Tibial artery (tissue), 4 donors: ENCODE measurements at regions not wholly inside any gene's neighbourhood (a gene's known extent, or its start where the extent isn't known, plus 50 kb on each side); places are given as distances from the start of the nearest gene placed in this dataset.

Experiments used
- DNase-seq, 2 donors: peaks; one replicate each; pipeline ENCODE4 v3.0.0-alpha.2; 2019
- H3K27ac ChIP-seq, 2 donors: fragments of 200-600 bp; sonication (generic) in 1 of 2; 1 replicate in 1 of 2; 2 replicates in 1 of 2; pipeline ENCODE4 v1.5.1; 2018 to 2019; ENCODE audit warnings: mild to moderate bottlenecking in 1 of 2
- H3K27me3 ChIP-seq, 2 donors: fragments of 200-600 bp; sonication (generic) in 1 of 2; one replicate each; pipeline versions ENCODE4 v1.5.1 to v1.6.0; 2016 to 2019
- H3K36me3 ChIP-seq, 3 donors: fragments of 200-600 bp; sonication (generic) in 2 of 3; one replicate each; pipeline ENCODE4 v1.5.1; 2016 to 2019; ENCODE audit warnings: mild to moderate bottlenecking in 2 of 3
- H3K4me1 ChIP-seq, 4 donors: fragments of 200-600 bp; sonication (generic) in 2 of 4; 1 replicate in 3 of 4; 2 replicates in 1 of 4; pipeline ENCODE4 v1.5.1; 2016 to 2019
- H3K4me3 ChIP-seq, 2 donors: fragments of 200-600 bp; sonication (generic) in 1 of 2; 1 replicate in 1 of 2; 2 replicates in 1 of 2; pipeline ENCODE4 v1.5.1; 2018 to 2019; ENCODE audit warnings: mild to moderate bottlenecking in 2 of 2
- H3K9me3 ChIP-seq, 3 donors: fragments of 200-600 bp; sonication (generic) in 1 of 3; one replicate each; pipeline ENCODE4 v1.5.1; 2016 to 2019
- intact Hi-C: fragments of 100-400 bp; cut with DNase I; formaldehyde crosslinking; loops from one replicate; pipeline ENCODE4 v1.15.0; 2023; ENCODE audit warnings: low total_unique reads
- TF ChIP-seq, protein P1 (sequence below), 2 experiments: fragments of 200-600 bp in 1 of 2; fragments of 450-650 bp in 1 of 2; IDR thresholded peaks; one replicate each; pipeline ENCODE4 v1.5.1; 2017 to 2019; ENCODE audit warnings: antibody characterized with exemption in 2 of 2, mild to moderate bottlenecking in 1 of 2, moderate library complexity in 1 of 2

- TF ChIP-seq, protein P1, sequence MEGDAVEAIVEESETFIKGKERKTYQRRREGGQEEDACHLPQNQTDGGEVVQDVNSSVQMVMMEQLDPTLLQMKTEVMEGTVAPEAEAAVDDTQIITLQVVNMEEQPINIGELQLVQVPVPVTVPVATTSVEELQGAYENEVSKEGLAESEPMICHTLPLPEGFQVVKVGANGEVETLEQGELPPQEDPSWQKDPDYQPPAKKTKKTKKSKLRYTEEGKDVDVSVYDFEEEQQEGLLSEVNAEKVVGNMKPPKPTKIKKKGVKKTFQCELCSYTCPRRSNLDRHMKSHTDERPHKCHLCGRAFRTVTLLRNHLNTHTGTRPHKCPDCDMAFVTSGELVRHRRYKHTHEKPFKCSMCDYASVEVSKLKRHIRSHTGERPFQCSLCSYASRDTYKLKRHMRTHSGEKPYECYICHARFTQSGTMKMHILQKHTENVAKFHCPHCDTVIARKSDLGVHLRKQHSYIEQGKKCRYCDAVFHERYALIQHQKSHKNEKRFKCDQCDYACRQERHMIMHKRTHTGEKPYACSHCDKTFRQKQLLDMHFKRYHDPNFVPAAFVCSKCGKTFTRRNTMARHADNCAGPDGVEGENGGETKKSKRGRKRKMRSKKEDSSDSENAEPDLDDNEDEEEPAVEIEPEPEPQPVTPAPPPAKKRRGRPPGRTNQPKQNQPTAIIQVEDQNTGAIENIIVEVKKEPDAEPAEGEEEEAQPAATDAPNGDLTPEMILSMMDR (IDR thresholded peaks at IDR 0.05): no peak
- H3K27me3 ChIP-seq: peaks cover 0 to 37% of the 10 kb centered on the region in 2 donors
- H3K9me3 ChIP-seq: no peaks in the 10 kb centered on the region
- peaks cover 0 to 31% (median 23%) of the 10 kb centered on the region in 4 donors for H3K4me1 ChIP-seq
- intact Hi-C loops: no loop called here
- no peaks in the 10 kb centered on the region for H3K36me3 ChIP-seq
- no peak overlapping the region for H3K27ac ChIP-seq
- DNase-seq: peak in 1 of 2 donors; percentile 60
- H3K4me3 ChIP-seq: peak overlapping the region; percentile 39 to 46
Measured at GRCh38 chr3:127136024-127136600, 56.8 kb upstream of the PRR23E start.

GRCh38 chr3:127136706-127137105 lies 56.2 kb upstream of the PRR23E start:
- H3K4me3 ChIP-seq: no peak overlapping the region
- TF ChIP-seq, protein P1 (IDR thresholded peaks at IDR 0.05): no peak
- H3K4me1 ChIP-seq: peaks cover 0 to 31% (median 23%) of the 10 kb centered on the region in 4 donors
- no peak overlapping the region for H3K27ac ChIP-seq
- intact Hi-C loops: no loop called here
- no peaks in the 10 kb centered on the region for H3K9me3 ChIP-seq
- DNase-seq: peak in 1 of 2 donors; percentile 33
- peaks cover 0 to 31% of the 10 kb centered on the region in 2 donors for H3K27me3 ChIP-seq
- no peaks in the 10 kb centered on the region for H3K36me3 ChIP-seq

DNA sequence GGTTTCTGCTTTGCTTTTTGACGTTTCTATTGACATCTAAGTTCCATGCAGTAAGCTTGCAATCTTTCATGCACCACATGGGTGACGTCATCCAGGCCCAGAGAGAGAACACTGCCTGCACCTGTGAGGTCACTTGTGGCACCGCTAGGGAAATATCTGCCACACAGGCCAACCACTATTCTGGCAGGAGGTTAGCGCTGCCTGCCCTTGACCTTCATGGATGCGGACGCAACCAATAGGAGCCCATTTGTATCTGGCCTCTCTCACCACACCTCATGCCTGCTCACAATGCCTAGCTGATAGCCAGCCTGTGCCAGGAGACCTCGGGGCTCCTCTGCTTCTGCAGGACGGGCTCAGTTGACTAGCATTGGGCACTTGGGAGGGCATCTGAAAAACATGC lies 55.8 kb upstream of the PRR23E start:
- H3K27ac ChIP-seq: no peak overlapping the region
- no peaks in the 10 kb centered on the region for H3K36me3 ChIP-seq
- H3K4me3 ChIP-seq: no peak overlapping the region
- TF ChIP-seq, protein P1 (IDR thresholded peaks at IDR 0.05): no peak
- peaks cover 0 to 27% of the 10 kb centered on the region in 2 donors for H3K27me3 ChIP-seq
- intact Hi-C loops: no loop called here
- H3K4me1 ChIP-seq: peaks cover 0 to 31% (median 23%) of the 10 kb centered on the region in 4 donors
- peak in 1 of 2 donors; percentile 46 for DNase-seq
- no peaks in the 10 kb centered on the region for H3K9me3 ChIP-seq

GRCh38 chr3:127137757-127138536 lies 55.0 kb upstream of the PRR23E start:
- intact Hi-C loops: no loop called here
- peaks cover 0 to 19% of the 10 kb centered on the region in 2 donors for H3K27me3 ChIP-seq
- no peak overlapping the region for H3K4me3 ChIP-seq
- H3K4me1 ChIP-seq: peaks cover 0 to 31% (median 23%) of the 10 kb centered on the region in 4 donors
- no peaks in the 10 kb centered on the region for H3K36me3 ChIP-seq
- TF ChIP-seq, protein P1 (IDR thresholded peaks at IDR 0.05): no peak
- no peaks in the 10 kb centered on the region for H3K9me3 ChIP-seq
- peak in 1 of 2 donors; percentile 23 for DNase-seq
- H3K27ac ChIP-seq: no peak overlapping the region

DNA sequence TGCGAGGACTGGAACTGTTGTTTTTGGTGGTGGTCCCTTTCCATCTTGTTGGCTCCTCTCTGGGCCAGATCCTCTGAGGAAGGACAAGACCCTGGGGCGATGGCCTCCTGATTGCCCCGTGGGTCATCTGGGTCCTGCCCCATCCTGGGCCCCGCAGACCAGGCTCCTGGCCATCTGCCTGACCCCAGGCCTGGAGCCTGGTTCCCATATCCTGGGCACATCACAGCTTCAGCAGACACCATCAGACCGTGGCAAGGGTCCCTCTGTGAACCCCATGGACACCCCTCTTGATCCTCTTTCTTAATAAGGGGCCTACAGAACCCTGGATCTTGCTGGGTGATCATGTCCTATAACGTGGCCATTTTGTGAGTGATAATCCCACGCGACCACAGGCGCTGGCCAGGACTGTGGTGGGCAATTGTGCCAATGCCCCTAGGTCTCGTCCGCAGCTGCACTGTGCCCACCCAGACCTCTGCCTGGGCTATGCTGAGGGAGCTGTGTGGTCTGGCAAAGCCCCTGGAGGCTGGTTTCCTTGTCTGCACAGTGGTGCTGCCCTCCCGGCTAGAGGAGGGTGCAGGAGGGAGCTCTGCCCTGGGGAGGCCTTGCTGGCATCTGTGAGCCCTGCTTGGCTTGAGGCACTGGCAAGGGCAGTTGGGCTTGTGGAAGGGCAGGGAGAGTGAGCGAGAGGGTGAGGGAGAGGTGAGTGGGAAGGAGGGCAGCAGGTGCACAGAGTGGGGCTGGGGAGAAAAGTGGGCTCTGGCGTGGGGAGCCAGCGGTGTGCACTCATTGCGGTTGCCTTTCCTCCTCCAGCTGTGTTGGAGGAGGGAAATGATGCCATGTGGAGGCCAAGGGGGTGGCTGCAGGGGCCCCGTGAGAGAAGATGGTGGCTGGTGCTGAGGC lies 53.1 kb upstream of the PRR23E start:
- no peak overlapping the region for H3K4me3 ChIP-seq
- DNase-seq: peak in 1 of 2 donors; percentile 51
- peaks cover 0 to 5% of the 10 kb centered on the region in 2 donors for H3K27me3 ChIP-seq
- peaks cover 0 to 23% (median 18%) of the 10 kb centered on the region in 4 donors for H3K4me1 ChIP-seq
- intact Hi-C loops: no loop called here
- TF ChIP-seq, protein P1 (IDR thresholded peaks at IDR 0.05): no peak
- H3K27ac ChIP-seq: no peak overlapping the region
- no peaks in the 10 kb centered on the region for H3K36me3 ChIP-seq
- no peaks in the 10 kb centered on the region for H3K9me3 ChIP-seq
